ENCODE measurements at regions not wholly inside any gene's neighbourhood (a gene's known extent, or its start where the extent isn't known, plus 50 kb on each side); places are given as distances from the start of the nearest gene placed in this dataset.

GRCh38 chr2:172322049-172322448, 105.3 kb upstream of the ITGA6 start:
- no peak for TF ChIP-seq POLR2A (IDR thresholded peaks at IDR 0.05; ENCODE audit: low read length)
- no peak for TF ChIP-seq CTCF (IDR thresholded peaks at IDR 0.05)
- no peak for TF ChIP-seq POLR2AphosphoS2 (conservative IDR thresholded peaks at IDR 0.05; ENCODE audit: low read length)
- TF ChIP-seq MAFK (IDR thresholded peaks at IDR 0.05; ENCODE audit: partially characterized antibody), result no peak
- no peak for TF ChIP-seq MAX (IDR thresholded peaks at IDR 0.05)
- TF ChIP-seq NPAS2 (CRISPR knock-in tag; IDR thresholded peaks at IDR 0.05; ENCODE audit: borderline replicate concordance), result no peak
- no peak for TF ChIP-seq CBX8 (IDR thresholded peaks at IDR 0.05)
- TF ChIP-seq HOXB13 (CRISPR knock-in tag; IDR thresholded peaks at IDR 0.05; ENCODE audit: low read depth), result no peak
- no peak for TF ChIP-seq NR3C1 (IDR thresholded peaks at IDR 0.05)
- TF ChIP-seq JUNB (IDR thresholded peaks at IDR 0.05), result no peak

Data from A549 (cell line).